Stimulated activated naive CD8-positive, alpha-beta T cell treated with anti-CD3 and anti-CD28 coated beads, Interleukin-15, Interleukin-2, amounts not matched to agents 100 ng/mL and 50 ng/mL, for 24 hours (primary cell): ENCODE measurements at regions not wholly inside any gene's neighbourhood (a gene's known extent, or its start where the extent isn't known, plus 50 kb on each side); places are given as distances from the start of the nearest gene placed in this dataset.

Experiments
- H3K27ac Mint-ChIP-seq: one replicate; pipeline ENCODE4 v1.8.0; 2021; ENCODE audit warnings: mild to moderate bottlenecking, mixed read lengths
- H3K27me3 Mint-ChIP-seq: one replicate; pipeline ENCODE4 v1.8.0; 2021; ENCODE audit warnings: mixed read lengths
- H3K36me3 Mint-ChIP-seq: one replicate; pipeline ENCODE4 v1.8.0; 2021; ENCODE audit warnings: low read depth, mixed read lengths
- H3K4me1 Mint-ChIP-seq: one replicate; pipeline ENCODE4 v1.8.0; 2021; ENCODE audit warnings: low read depth, mixed read lengths
- H3K4me3 Mint-ChIP-seq: one replicate; pipeline ENCODE4 v1.8.0; 2021; ENCODE audit warnings: mild to moderate bottlenecking, mixed read lengths
- H3K9me3 Mint-ChIP-seq: one replicate; pipeline ENCODE4 v1.8.0; 2021; ENCODE audit warnings: mixed read lengths

DNA sequence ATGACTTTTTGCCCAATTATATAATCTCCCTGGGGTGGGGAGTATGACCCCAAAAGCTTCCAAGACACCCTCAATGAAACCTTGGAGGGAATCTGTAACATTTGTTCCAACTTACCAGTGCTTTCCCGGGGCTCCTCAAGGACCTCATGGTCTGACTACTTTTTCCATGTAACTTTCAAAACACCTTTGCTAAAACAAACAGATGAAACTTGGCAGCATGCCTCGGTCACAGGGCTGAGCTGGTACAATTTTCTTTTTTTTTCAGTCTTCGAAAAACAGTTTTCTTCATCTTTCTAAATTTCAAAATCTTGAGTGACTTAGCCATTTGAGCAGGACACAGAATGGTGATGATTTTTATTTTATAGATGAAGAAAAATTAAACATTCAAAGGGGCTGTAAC is 241.2 kb downstream of the BMP7 start:
- no peak overlapping the region for H3K4me3 Mint-ChIP-seq
- H3K36me3 Mint-ChIP-seq, result no peaks in the 10 kb centered on the region

GRCh38 chr20:57025666-57026224 is 240.7 kb downstream of the BMP7 start:
- H3K27ac Mint-ChIP-seq, result no peak overlapping the region
- H3K27me3 Mint-ChIP-seq, result peaks cover 5% of the 10 kb centered on the region
- H3K4me3 Mint-ChIP-seq, result no peak overlapping the region
- no peaks in the 10 kb centered on the region for H3K36me3 Mint-ChIP-seq
- no peaks in the 10 kb centered on the region for H3K9me3 Mint-ChIP-seq
- no peaks in the 10 kb centered on the region for H3K4me1 Mint-ChIP-seq

More for the DNA sequence above, 241.2 kb downstream of the BMP7 start:
- Mint-ChIP-seq H3K4me1 (no peaks in the 10 kb centered on the region), H3K27me3 (peaks cover 8% of the 10 kb centered on the region), H3K9me3 (no peaks in the 10 kb centered on the region), H3K27ac (no peak overlapping the region)

DNA sequence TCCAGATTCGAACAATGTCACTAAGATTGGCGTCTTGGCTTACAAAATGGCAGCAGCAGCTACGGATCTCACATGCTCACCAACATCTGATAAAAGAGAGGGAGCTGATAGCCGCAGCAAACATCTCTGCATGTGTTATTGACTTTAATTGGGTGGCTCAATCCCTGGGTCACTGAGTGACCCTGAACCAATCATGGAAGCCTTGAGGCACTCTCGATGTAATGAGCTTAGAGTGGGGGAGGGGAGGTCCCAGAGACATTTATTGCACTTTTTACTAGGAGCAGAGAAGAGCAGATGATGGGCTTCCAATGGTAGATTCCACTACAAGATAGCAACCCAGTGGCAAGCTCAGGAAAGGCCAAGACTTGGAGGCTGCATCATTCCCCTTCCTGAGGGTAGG is 238.7 kb downstream of the BMP7 start:
- Mint-ChIP-seq H3K36me3 (no peaks in the 10 kb centered on the region), H3K4me1 (no peaks in the 10 kb centered on the region), H3K4me3 (no peak overlapping the region), H3K27me3 (peaks cover 15% of the 10 kb centered on the region), H3K27ac (no peak overlapping the region), H3K9me3 (no peaks in the 10 kb centered on the region)

DNA sequence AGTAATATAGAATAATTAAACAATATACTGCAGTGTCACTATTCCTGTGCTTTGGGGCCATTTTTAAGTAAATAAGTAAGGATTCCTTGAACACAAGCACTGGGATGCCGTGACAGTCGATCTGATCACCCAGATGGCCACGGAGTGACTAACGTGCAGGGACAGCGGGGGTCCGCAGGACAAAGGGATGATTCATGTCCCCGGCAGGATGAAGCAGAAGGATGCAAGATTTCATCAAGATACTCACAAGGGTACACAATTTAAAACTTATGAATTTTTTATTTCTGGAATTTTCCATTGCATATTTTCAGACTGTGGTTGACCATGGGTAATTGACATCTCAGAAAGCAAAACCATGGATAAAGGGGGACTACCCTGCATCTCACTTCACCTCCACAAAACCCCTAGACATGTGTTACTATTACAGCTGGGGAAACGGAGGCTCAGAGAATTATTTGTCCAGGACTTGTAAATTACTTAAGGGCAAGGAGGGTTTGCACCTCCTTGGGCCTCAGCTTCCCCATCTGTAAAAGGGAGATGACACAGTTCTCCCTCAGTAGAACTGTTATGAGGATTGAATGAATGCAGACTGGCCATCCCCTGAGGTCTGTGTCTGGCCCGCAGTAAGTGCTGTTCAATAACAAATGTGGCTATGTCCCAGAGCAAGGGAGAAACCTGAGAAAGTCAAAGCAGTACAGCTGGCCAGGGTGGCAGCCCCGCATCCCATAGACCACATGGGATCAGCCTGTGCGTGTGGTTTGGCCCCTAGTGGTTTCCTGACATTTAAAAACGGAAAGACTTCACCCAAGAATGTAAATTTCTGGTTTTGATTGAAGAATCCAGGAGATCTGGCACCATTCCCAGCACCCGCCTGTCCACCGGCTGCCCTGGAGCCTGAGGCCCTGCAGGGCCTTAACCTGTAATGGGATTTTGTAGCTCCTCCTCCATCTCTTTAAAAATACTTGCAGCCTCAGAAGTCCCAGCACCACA is 235.5 kb downstream of the BMP7 start:
- Mint-ChIP-seq H3K36me3 (no peaks in the 10 kb centered on the region), H3K9me3 (no peaks in the 10 kb centered on the region), H3K4me1 (no peaks in the 10 kb centered on the region), H3K27ac (no peak overlapping the region), H3K4me3 (no peak overlapping the region), H3K27me3 (peaks cover 30% of the 10 kb centered on the region)

DNA sequence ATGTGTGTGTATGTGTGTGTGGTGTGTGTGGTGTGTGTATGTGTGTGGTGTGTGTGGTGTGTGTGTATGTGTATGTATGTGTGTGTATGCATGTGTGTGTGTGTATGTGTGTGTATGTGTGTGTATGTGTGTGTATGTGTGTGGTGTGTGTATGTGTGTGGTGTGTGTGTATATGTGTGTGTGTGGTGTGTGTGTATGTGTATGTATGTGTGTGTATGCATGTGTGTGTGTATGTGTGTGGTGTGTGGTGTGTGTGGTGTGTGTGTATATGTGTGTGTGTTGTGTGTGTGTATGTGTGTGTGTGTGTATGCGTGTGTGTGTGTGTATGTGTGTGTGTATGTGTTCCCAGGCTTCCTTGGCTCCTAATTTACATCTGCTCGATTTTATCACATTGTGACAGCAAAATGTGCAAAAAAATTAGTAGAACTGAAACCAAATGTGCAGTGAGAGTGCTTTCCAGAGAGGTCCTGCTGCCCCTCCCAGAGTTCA is 234.5 kb downstream of the BMP7 start:
- no peaks in the 10 kb centered on the region for H3K4me1 Mint-ChIP-seq
- no peak overlapping the region for H3K4me3 Mint-ChIP-seq
- no peak overlapping the region for H3K27ac Mint-ChIP-seq
- H3K36me3 Mint-ChIP-seq, result no peaks in the 10 kb centered on the region
- H3K9me3 Mint-ChIP-seq, result no peaks in the 10 kb centered on the region
- peaks cover 38% of the 10 kb centered on the region for H3K27me3 Mint-ChIP-seq

DNA sequence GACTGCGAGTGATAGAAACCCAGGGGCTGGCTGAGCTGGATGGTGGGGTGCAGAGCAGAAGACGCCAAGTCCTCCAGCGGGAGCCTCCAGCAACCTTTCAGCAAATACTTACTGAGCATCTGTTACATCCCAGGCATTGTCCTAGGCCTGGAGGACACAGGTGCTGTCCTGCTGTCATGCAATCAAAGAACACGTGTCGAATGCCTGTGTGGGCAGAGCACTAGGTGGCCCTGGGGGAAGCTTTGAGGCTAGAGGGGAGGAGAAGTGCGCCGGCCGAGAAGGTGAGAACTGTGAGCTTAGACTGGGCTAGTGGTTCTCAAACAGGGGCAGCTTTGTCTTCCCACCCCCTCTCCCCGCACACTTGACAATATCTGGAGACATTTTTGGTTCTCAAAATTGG is 233.6 kb downstream of the BMP7 start:
- no peaks in the 10 kb centered on the region for H3K36me3 Mint-ChIP-seq
- no peaks in the 10 kb centered on the region for H3K9me3 Mint-ChIP-seq
- peaks cover 38% of the 10 kb centered on the region for H3K27me3 Mint-ChIP-seq
- no peak overlapping the region for H3K4me3 Mint-ChIP-seq
- no peak overlapping the region for H3K27ac Mint-ChIP-seq
- H3K4me1 Mint-ChIP-seq, result no peaks in the 10 kb centered on the region

- Mint-ChIP-seq H3K4me1 (no peaks in the 10 kb centered on the region), H3K27ac (no peak overlapping the region), H3K4me3 (no peak overlapping the region), H3K36me3 (no peaks in the 10 kb centered on the region), H3K27me3 (peaks cover 35% of the 10 kb centered on the region), H3K9me3 (no peaks in the 10 kb centered on the region)
These were observed 232.4 kb downstream of the BMP7 start for GRCh38 chr20:57034001-57034400.

GRCh38 chr20:57037689-57038088 is 228.8 kb downstream of the BMP7 start:
- H3K9me3 Mint-ChIP-seq, result no peaks in the 10 kb centered on the region
- H3K27ac Mint-ChIP-seq, result no peak overlapping the region
- H3K27me3 Mint-ChIP-seq, result peaks cover 30% of the 10 kb centered on the region
- H3K4me3 Mint-ChIP-seq, result no peak overlapping the region
- H3K36me3 Mint-ChIP-seq, result no peaks in the 10 kb centered on the region
- no peaks in the 10 kb centered on the region for H3K4me1 Mint-ChIP-seq

GRCh38 chr20:57038608-57039440 is 227.6 kb downstream of the BMP7 start:
- Mint-ChIP-seq H3K27me3 (peaks cover 18% of the 10 kb centered on the region), H3K4me1 (no peaks in the 10 kb centered on the region), H3K9me3 (no peaks in the 10 kb centered on the region), H3K36me3 (no peaks in the 10 kb centered on the region), H3K27ac (no peak overlapping the region), H3K4me3 (no peak overlapping the region)

- Mint-ChIP-seq H3K36me3 (no peaks in the 10 kb centered on the region), H3K27ac (no peak overlapping the region), H3K4me3 (no peak overlapping the region), H3K4me1 (no peaks in the 10 kb centered on the region), H3K27me3 (peaks cover 14% of the 10 kb centered on the region), H3K9me3 (no peaks in the 10 kb centered on the region)
These were observed 226.0 kb downstream of the BMP7 start for GRCh38 chr20:57040466-57040865.

DNA sequence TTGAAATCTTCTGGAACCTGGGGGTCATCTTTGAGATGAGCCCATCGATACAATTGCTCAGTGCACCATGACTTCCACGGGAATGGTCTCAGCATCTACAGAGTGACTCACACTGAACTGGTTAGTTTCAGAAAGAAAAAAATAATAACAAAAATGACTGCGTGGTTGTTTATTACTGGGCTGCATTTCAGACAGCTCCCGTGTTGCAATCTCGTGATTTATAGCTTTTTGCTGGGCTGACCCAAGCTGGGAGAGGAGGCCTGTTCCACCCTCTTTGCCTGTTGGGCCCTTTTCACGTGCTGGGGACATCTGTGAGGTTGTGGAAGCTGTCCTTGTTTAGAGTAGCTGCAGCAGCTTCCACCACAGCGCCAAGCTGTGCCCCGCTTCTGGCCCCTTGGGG is 225.5 kb downstream of the BMP7 start:
- Mint-ChIP-seq H3K27ac (no peak overlapping the region), H3K4me3 (no peak overlapping the region), H3K36me3 (no peaks in the 10 kb centered on the region), H3K4me1 (no peaks in the 10 kb centered on the region), H3K9me3 (no peaks in the 10 kb centered on the region), H3K27me3 (peaks cover 13% of the 10 kb centered on the region)

- no peaks in the 10 kb centered on the region for H3K4me1 Mint-ChIP-seq
- H3K27ac Mint-ChIP-seq, result no peak overlapping the region
- H3K4me3 Mint-ChIP-seq, result no peak overlapping the region
- no peaks in the 10 kb centered on the region for H3K36me3 Mint-ChIP-seq
- peaks cover 5% of the 10 kb centered on the region for H3K27me3 Mint-ChIP-seq
- no peaks in the 10 kb centered on the region for H3K9me3 Mint-ChIP-seq
These were observed 223.3 kb downstream of the BMP7 start for GRCh38 chr20:57043091-57043490.

GRCh38 chr20:57043669-57044268 is 222.7 kb downstream of the BMP7 start:
- Mint-ChIP-seq H3K9me3 (no peaks in the 10 kb centered on the region), H3K4me1 (no peaks in the 10 kb centered on the region), H3K36me3 (no peaks in the 10 kb centered on the region)

GRCh38 chr20:57047281-57048026 is 219.0 kb downstream of the BMP7 start:
- Mint-ChIP-seq H3K4me1 (no peaks in the 10 kb centered on the region), H3K27ac (no peak overlapping the region), H3K27me3 (no peaks in the 10 kb centered on the region), H3K36me3 (no peaks in the 10 kb centered on the region), H3K9me3 (no peaks in the 10 kb centered on the region), H3K4me3 (no peak overlapping the region)

More at GRCh38 chr20:57043669-57044268, 222.7 kb downstream of the BMP7 start:
- Mint-ChIP-seq H3K4me3 (no peak overlapping the region), H3K27me3 (peaks cover 5% of the 10 kb centered on the region), H3K27ac (no peak overlapping the region)
